Peyer's patch (tissue), 4 donors: ENCODE measurements at regions not wholly inside any gene's neighbourhood (a gene's known extent, or its start where the extent isn't known, plus 50 kb on each side); places are given as distances from the start of the nearest gene placed in this dataset.

Source experiments
- DNase-seq, 3 donors: peaks; one replicate each; pipeline ENCODE4 v3.0.0-alpha.2; 2017 to 2019
- H3K27ac ChIP-seq, 4 donors: fragments of 200-600 bp; sonication (generic); one replicate each; pipeline ENCODE4 v1.5.1; 2016 to 2019
- H3K27me3 ChIP-seq, 2 donors: fragments of 200-600 bp; sonication (generic); one replicate each; pipeline ENCODE4 v1.5.1; 2019
- H3K36me3 ChIP-seq, 3 donors: fragments of 200-600 bp; sonication (generic); one replicate each; pipeline ENCODE4 v1.5.1; 2016 to 2019
- H3K4me1 ChIP-seq, 4 donors: fragments of 200-600 bp; sonication (generic); one replicate each; pipeline ENCODE4 v1.5.1; 2016 to 2019
- H3K4me3 ChIP-seq, 4 donors: fragments of 200-600 bp; sonication (generic); 1 replicate in 3 of 4; 2 replicates in 1 of 4; pipeline ENCODE4 v1.5.1; 2016 to 2019; ENCODE audit warnings: mild to moderate bottlenecking in 1 of 4
- H3K9me3 ChIP-seq, 4 donors: fragments of 200-600 bp; sonication (generic); one replicate each; pipeline ENCODE4 v1.5.1; 2016 to 2019; ENCODE audit warnings: mild to moderate bottlenecking in 1 of 4
- CTCF ChIP-seq, 6 experiments: fragments of 450-650 bp in 4 of 6; fragments of 200-600 bp in 2 of 6; sonication (generic) in 1 of 6; IDR thresholded peaks; one replicate each; pipeline ENCODE4 v1.5.1; 2017 to 2019; ENCODE audit warnings: antibody characterized with exemption in 6 of 6, mild to moderate bottlenecking in 3 of 6, moderate library complexity in 1 of 6
- POLR2A ChIP-seq, 2 donors: fragments of 450-650 bp; IDR thresholded peaks; one replicate each; pipeline ENCODE4 v1.5.1; 2017; ENCODE audit warnings: antibody characterized with exemption in 2 of 2, mild to moderate bottlenecking in 2 of 2, moderate library complexity in 2 of 2

GRCh38 chrX:39073131-39073530 is 271.9 kb downstream of the MID1IP1 start:
- Histone ChIP-seq H3K4me1 (no peaks in the 10 kb centered on the region), H3K4me3 (no peak overlapping the region), H3K9me3 (no peaks in the 10 kb centered on the region), H3K27ac (no peak overlapping the region), H3K36me3 (no peaks in the 10 kb centered on the region), H3K27me3 (no peaks in the 10 kb centered on the region)
- DNase-seq, result no peak
- TF ChIP-seq CTCF (IDR thresholded peaks at IDR 0.05) (no peak), POLR2A (IDR thresholded peaks at IDR 0.05) (no peak)

- DNase-seq, result no peak
- H3K4me3 ChIP-seq, result no peak overlapping the region
- no peaks in the 10 kb centered on the region for H3K9me3 ChIP-seq
Observed at GRCh38 chrX:39096599-39096998, 295.3 kb downstream of the MID1IP1 start.

GRCh38 chrX:39104745-39105144 is 303.5 kb downstream of the MID1IP1 start:
- Histone ChIP-seq H3K4me1 (no peaks in the 10 kb centered on the region), H3K9me3 (no peaks in the 10 kb centered on the region), H3K36me3 (no peaks in the 10 kb centered on the region), H3K4me3 (no peak overlapping the region), H3K27me3 (no peaks in the 10 kb centered on the region), H3K27ac (no peak overlapping the region)
- TF ChIP-seq CTCF (IDR thresholded peaks at IDR 0.05) (no peak), POLR2A (IDR thresholded peaks at IDR 0.05) (no peak)
- DNase-seq, result no peak

More at GRCh38 chrX:39096599-39096998, 295.3 kb downstream of the MID1IP1 start:
- no peak overlapping the region for H3K27ac ChIP-seq
- H3K27me3 ChIP-seq, result no peaks in the 10 kb centered on the region
- TF ChIP-seq CTCF (IDR thresholded peaks at IDR 0.05) (no peak), POLR2A (IDR thresholded peaks at IDR 0.05) (no peak)
- no peaks in the 10 kb centered on the region for H3K36me3 ChIP-seq
- H3K4me1 ChIP-seq, result no peaks in the 10 kb centered on the region

- no peak for DNase-seq
- peaks cover 0 to 6% (median 0%) of the 10 kb centered on the region in 4 donors for H3K9me3 ChIP-seq
- H3K36me3 ChIP-seq, result no peaks in the 10 kb centered on the region
- H3K4me1 ChIP-seq, result no peaks in the 10 kb centered on the region
- no peak for TF ChIP-seq POLR2A (IDR thresholded peaks at IDR 0.05)
- no peak for TF ChIP-seq CTCF (IDR thresholded peaks at IDR 0.05)
- H3K27ac ChIP-seq, result no peak overlapping the region
- H3K4me3 ChIP-seq, result no peak overlapping the region
- no peaks in the 10 kb centered on the region for H3K27me3 ChIP-seq
Observed at GRCh38 chrX:39112143-39112542, 310.9 kb downstream of the MID1IP1 start.

- no peaks in the 10 kb centered on the region for H3K27me3 ChIP-seq
- no peak overlapping the region for H3K27ac ChIP-seq
- no peak for DNase-seq
- H3K36me3 ChIP-seq, result no peaks in the 10 kb centered on the region
- H3K4me1 ChIP-seq, result no peaks in the 10 kb centered on the region
- no peak overlapping the region for H3K4me3 ChIP-seq
- no peak for TF ChIP-seq POLR2A (IDR thresholded peaks at IDR 0.05)
- TF ChIP-seq CTCF (IDR thresholded peaks at IDR 0.05), result no peak
- peaks cover 0 to 6% (median 0%) of the 10 kb centered on the region in 4 donors for H3K9me3 ChIP-seq
Observed at GRCh38 chrX:39115166-39115565, 313.9 kb downstream of the MID1IP1 start.

GRCh38 chrX:39117101-39117500 is 315.8 kb downstream of the MID1IP1 start:
- Histone ChIP-seq H3K4me1 (no peaks in the 10 kb centered on the region), H3K36me3 (no peaks in the 10 kb centered on the region), H3K27ac (no peak overlapping the region), H3K9me3 (no peaks in the 10 kb centered on the region), H3K27me3 (no peaks in the 10 kb centered on the region), H3K4me3 (no peak overlapping the region)
- no peak for DNase-seq
- no peak for TF ChIP-seq CTCF (IDR thresholded peaks at IDR 0.05)
